Trophoblast cell (in vitro differentiated cells and primary cell): ENCODE measurements at regions not wholly inside any gene's neighbourhood (a gene's known extent, or its start where the extent isn't known, plus 50 kb on each side); places are given as distances from the start of the nearest gene placed in this dataset.

Experiments
- DNase-seq, 2 donors: peaks; one replicate each; pipeline ENCODE4 v3.0.0-alpha.2; 2016
- H2AFZ ChIP-seq: 2 replicates; pipeline ENCODE4 v1.6.1; 2013; ENCODE audit warnings: low read length, moderate library complexity, mild to moderate bottlenecking; ENCODE audit not compliant: insufficient read depth, poor library complexity
- H2AK5ac ChIP-seq: 2 replicates; pipeline ENCODE4 v1.6.1; 2013; ENCODE audit warnings: mild to moderate bottlenecking, low read length
- H2BK120ac ChIP-seq: 2 replicates; pipeline ENCODE4 v1.6.1; 2013; ENCODE audit warnings: low read length, mild to moderate bottlenecking, moderate library complexity; ENCODE audit not compliant: insufficient read depth, poor library complexity
- H2BK12ac ChIP-seq: 2 replicates; pipeline ENCODE4 v1.6.1; 2013; ENCODE audit warnings: mild to moderate bottlenecking, low read length, moderate library complexity
- H2BK5ac ChIP-seq: 2 replicates; pipeline ENCODE4 v1.6.1; 2013; ENCODE audit warnings: low read length, low read depth, moderate library complexity, mild to moderate bottlenecking; ENCODE audit not compliant: poor library complexity
- H3K14ac ChIP-seq: 2 replicates; pipeline ENCODE4 v1.6.1; 2013; ENCODE audit warnings: mild to moderate bottlenecking, low read length
- H3K18ac ChIP-seq: 2 replicates; pipeline ENCODE4 v1.6.1; 2013; ENCODE audit warnings: mild to moderate bottlenecking, low read length
- H3K23ac ChIP-seq: 2 replicates; pipeline ENCODE4 v1.6.1; 2013; ENCODE audit warnings: low read length
- H3K27ac ChIP-seq: 2 replicates; pipeline ENCODE4 v1.5.1; 2013; ENCODE audit warnings: low read depth, mild to moderate bottlenecking, inconsistent platforms, low read length, moderate library complexity
- H3K27me3 ChIP-seq: 2 replicates; pipeline ENCODE4 v1.6.1; 2013; ENCODE audit warnings: inconsistent platforms, mild to moderate bottlenecking, low read length, moderate library complexity; ENCODE audit not compliant: insufficient read depth
- H3K36me3 ChIP-seq, 2 experiments: 1 replicate in 1 of 2; 2 replicates in 1 of 2; pipeline ENCODE4 v1.6.1; 2013; ENCODE audit warnings: low read length in 2 of 2, mild to moderate bottlenecking in 2 of 2, moderate library complexity in 1 of 2; ENCODE audit not compliant: insufficient read depth in 2 of 2, control insufficient read depth in 1 of 2
- H3K4ac ChIP-seq: 2 replicates; pipeline ENCODE4 v1.6.1; 2013; ENCODE audit warnings: low read depth, mild to moderate bottlenecking, low read length, moderate library complexity
- H3K4me1 ChIP-seq, 2 experiments: 1 replicate in 1 of 2; 2 replicates in 1 of 2; pipeline ENCODE4 v1.6.1; 2013; ENCODE audit warnings: low read length in 2 of 2, mild to moderate bottlenecking in 2 of 2, moderate library complexity in 1 of 2; ENCODE audit not compliant: insufficient read depth in 2 of 2, control insufficient read depth in 1 of 2
- H3K4me2 ChIP-seq: 2 replicates; pipeline ENCODE4 v1.6.1; 2013; ENCODE audit warnings: inconsistent platforms, mild to moderate bottlenecking, low read length, moderate library complexity
- H3K4me3 ChIP-seq: 2 replicates; pipeline ENCODE4 v1.5.1; 2013; ENCODE audit warnings: mild to moderate bottlenecking, low read depth, low read length, inconsistent platforms
- H3K79me1 ChIP-seq: one replicate; pipeline ENCODE4 v1.6.1; 2013; ENCODE audit warnings: low read length
- H3K79me2 ChIP-seq: 2 replicates; pipeline ENCODE4 v1.6.1; 2013; ENCODE audit warnings: low read length, mild to moderate bottlenecking; ENCODE audit not compliant: control insufficient read depth, insufficient read depth, poor library complexity
- H3K9ac ChIP-seq: 2 replicates; pipeline ENCODE4 v1.6.1; 2013; ENCODE audit warnings: mild to moderate bottlenecking, low read length
- H3K9me3 ChIP-seq: 2 replicates; pipeline ENCODE4 v1.6.1; 2013; ENCODE audit warnings: low read depth, mild to moderate bottlenecking, control low read depth, inconsistent platforms, low read length; ENCODE audit not compliant: insufficient read depth
- H4K12ac ChIP-seq: 2 replicates; pipeline ENCODE4 v1.6.1; 2013; ENCODE audit warnings: low read depth, mild to moderate bottlenecking, low read length, moderate library complexity
- H4K8ac ChIP-seq: 2 replicates; pipeline ENCODE4 v1.6.1; 2013; ENCODE audit warnings: low read depth, mild to moderate bottlenecking, low read length, moderate library complexity
- H4K91ac ChIP-seq: one replicate; pipeline ENCODE4 v1.6.1; 2013; ENCODE audit warnings: low read depth, mild to moderate bottlenecking, low read length, moderate library complexity
- WGBS: extraction: QIAGEN DNeasy Blood & Tissue Kit; methylation state at CpG from one replicate; pipeline ENCODE4 v1.1.7; 2013; ENCODE audit warnings: missing lambda C conversion rate; ENCODE audit not compliant: insufficient read length, insufficient coverage; ENCODE audit errors: extremely low coverage; 5-methylcytosine and 5-hydroxymethylcytosine counted together

GRCh38 chr3:105103139-105103538 lies 263.6 kb upstream of the ALCAM start:
- no peak overlapping the region for H3K14ac ChIP-seq
- no peaks in the 10 kb centered on the region for H3K79me1 ChIP-seq
- no peaks in the 10 kb centered on the region for H3K4me1 ChIP-seq
- no peak overlapping the region for H3K18ac ChIP-seq
- H3K9ac ChIP-seq = no peak overlapping the region
- no peak overlapping the region for H2AK5ac ChIP-seq
- no peaks in the 10 kb centered on the region for H3K9me3 ChIP-seq
- no peak overlapping the region for H4K8ac ChIP-seq
- H3K4ac ChIP-seq = no peak overlapping the region
- H3K4me3 ChIP-seq = no peak overlapping the region
- H3K27ac ChIP-seq = no peak overlapping the region
- H2BK5ac ChIP-seq = no peak overlapping the region
- no peak for DNase-seq
- no peaks in the 10 kb centered on the region for H3K36me3 ChIP-seq
- H2AFZ ChIP-seq = no peak overlapping the region
- H2BK12ac ChIP-seq = no peak overlapping the region
- H3K27me3 ChIP-seq = no peaks in the 10 kb centered on the region
- no CpG with 5 or more reads among the region's 2 CpGs for WGBS
- no peaks in the 10 kb centered on the region for H3K79me2 ChIP-seq
- no peak overlapping the region for H3K23ac ChIP-seq
- no peak overlapping the region for H2BK120ac ChIP-seq
- no peak overlapping the region for H4K91ac ChIP-seq
- H4K12ac ChIP-seq = no peak overlapping the region
- H3K4me2 ChIP-seq = no peak overlapping the region

- Histone ChIP-seq H4K8ac (no peak overlapping the region), H3K9me3 (no peaks in the 10 kb centered on the region), H3K79me2 (no peaks in the 10 kb centered on the region), H3K4ac (no peak overlapping the region), H3K79me1 (no peaks in the 10 kb centered on the region), H4K91ac (no peak overlapping the region), H2AK5ac (no peak overlapping the region), H3K36me3 (no peaks in the 10 kb centered on the region), H3K4me3 (no peak overlapping the region), H3K14ac (no peak overlapping the region), H3K4me1 (no peaks in the 10 kb centered on the region), H3K23ac (no peak overlapping the region), H2BK5ac (no peak overlapping the region), H3K27me3 (no peaks in the 10 kb centered on the region), H2AFZ (no peak overlapping the region), H3K27ac (no peak overlapping the region), H3K18ac (no peak overlapping the region), H4K12ac (no peak overlapping the region), H3K4me2 (no peak overlapping the region), H2BK120ac (no peak overlapping the region), H3K9ac (no peak overlapping the region), H2BK12ac (no peak overlapping the region)
- WGBS = no CpG with 5 or more reads among the region's 1 CpG
- DNase-seq = no peak
These were observed 257.9 kb upstream of the ALCAM start for GRCh38 chr3:105108823-105109222.

- Histone ChIP-seq H4K91ac (no peak overlapping the region), H3K14ac (no peak overlapping the region), H2AK5ac (no peak overlapping the region), H4K8ac (no peak overlapping the region), H3K79me2 (no peaks in the 10 kb centered on the region), H3K36me3 (no peaks in the 10 kb centered on the region), H3K18ac (no peak overlapping the region), H3K4me2 (no peak overlapping the region), H2AFZ (no peak overlapping the region), H3K9ac (no peak overlapping the region), H4K12ac (no peak overlapping the region), H3K23ac (no peak overlapping the region), H3K4ac (no peak overlapping the region), H2BK12ac (no peak overlapping the region), H3K4me1 (no peaks in the 10 kb centered on the region), H3K4me3 (no peak overlapping the region), H3K9me3 (no peaks in the 10 kb centered on the region), H2BK120ac (no peak overlapping the region), H3K27ac (no peak overlapping the region), H3K79me1 (no peaks in the 10 kb centered on the region), H3K27me3 (no peaks in the 10 kb centered on the region), H2BK5ac (no peak overlapping the region)
- DNase-seq = peak; percentile 24 to 76
- no CpG with 5 or more reads among the region's 3 CpGs for WGBS
These were observed 247.8 kb upstream of the ALCAM start for GRCh38 chr3:105118905-105119304.

GRCh38 chr3:105119801-105120340 lies 246.8 kb upstream of the ALCAM start:
- Histone ChIP-seq H3K14ac (no peak overlapping the region), H3K4me3 (no peak overlapping the region), H4K12ac (no peak overlapping the region), H3K9me3 (no peaks in the 10 kb centered on the region), H3K27me3 (no peaks in the 10 kb centered on the region), H3K27ac (no peak overlapping the region), H4K91ac (no peak overlapping the region), H4K8ac (no peak overlapping the region), H2AFZ (no peak overlapping the region), H2BK5ac (no peak overlapping the region), H3K9ac (no peak overlapping the region), H3K4me2 (no peak overlapping the region), H3K79me2 (no peaks in the 10 kb centered on the region), H2BK12ac (no peak overlapping the region), H3K23ac (no peak overlapping the region), H3K4ac (no peak overlapping the region), H2BK120ac (no peak overlapping the region), H3K36me3 (no peaks in the 10 kb centered on the region), H2AK5ac (no peak overlapping the region), H3K79me1 (no peaks in the 10 kb centered on the region), H3K4me1 (no peaks in the 10 kb centered on the region), H3K18ac (no peak overlapping the region)
- no CpG with 5 or more reads among the region's 4 CpGs for WGBS
- DNase-seq = peak in 1 of 2 donors; percentile 14
